AG09309 (cell line): ENCODE measurements at regions not wholly inside any gene's neighbourhood (a gene's known extent, or its start where the extent isn't known, plus 50 kb on each side); places are given as distances from the start of the nearest gene placed in this dataset.

Experiments used
- DNase-seq: peaks from one replicate; pipeline ENCODE4 v3.0.0-alpha.2; 2010; ENCODE audit warnings: low read depth
- H3K4me3 ChIP-seq: 2 replicates; pipeline ENCODE4 v1.5.1; 2011; ENCODE audit warnings: mild to moderate bottlenecking, low read depth, low read length, moderate library complexity; ENCODE audit not compliant: control insufficient read depth
- TF ChIP-seq, protein P1 (sequence below): IDR thresholded peaks from 2 replicates; pipeline ENCODE4 v1.5.1; 2011; ENCODE audit warnings: mild to moderate bottlenecking, low read depth, low read length, inconsistent platforms; ENCODE audit not compliant: insufficient read depth, control insufficient read depth; ENCODE audit errors: missing control alignments

DNA sequence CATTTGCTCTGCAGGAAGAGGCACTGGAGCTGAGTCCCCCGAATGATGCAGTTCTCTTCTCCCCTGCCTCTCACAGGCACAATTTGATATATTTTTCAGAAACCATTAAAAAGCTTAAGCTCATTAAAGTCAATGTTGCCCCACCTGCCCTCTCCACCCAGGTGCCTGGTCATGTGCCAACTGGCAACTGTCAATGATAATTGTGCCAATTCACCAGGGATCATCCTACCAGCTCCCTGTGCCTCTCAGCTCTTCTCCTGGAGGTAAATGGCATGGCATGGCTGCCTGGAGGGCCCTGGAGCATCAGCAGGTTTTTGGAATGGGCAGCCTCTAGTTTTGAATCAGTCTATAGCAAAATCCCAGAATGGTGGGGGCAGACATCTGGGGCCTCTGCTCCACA is 279.6 kb upstream of the ID2 start:
- TF ChIP-seq, protein P1, sequence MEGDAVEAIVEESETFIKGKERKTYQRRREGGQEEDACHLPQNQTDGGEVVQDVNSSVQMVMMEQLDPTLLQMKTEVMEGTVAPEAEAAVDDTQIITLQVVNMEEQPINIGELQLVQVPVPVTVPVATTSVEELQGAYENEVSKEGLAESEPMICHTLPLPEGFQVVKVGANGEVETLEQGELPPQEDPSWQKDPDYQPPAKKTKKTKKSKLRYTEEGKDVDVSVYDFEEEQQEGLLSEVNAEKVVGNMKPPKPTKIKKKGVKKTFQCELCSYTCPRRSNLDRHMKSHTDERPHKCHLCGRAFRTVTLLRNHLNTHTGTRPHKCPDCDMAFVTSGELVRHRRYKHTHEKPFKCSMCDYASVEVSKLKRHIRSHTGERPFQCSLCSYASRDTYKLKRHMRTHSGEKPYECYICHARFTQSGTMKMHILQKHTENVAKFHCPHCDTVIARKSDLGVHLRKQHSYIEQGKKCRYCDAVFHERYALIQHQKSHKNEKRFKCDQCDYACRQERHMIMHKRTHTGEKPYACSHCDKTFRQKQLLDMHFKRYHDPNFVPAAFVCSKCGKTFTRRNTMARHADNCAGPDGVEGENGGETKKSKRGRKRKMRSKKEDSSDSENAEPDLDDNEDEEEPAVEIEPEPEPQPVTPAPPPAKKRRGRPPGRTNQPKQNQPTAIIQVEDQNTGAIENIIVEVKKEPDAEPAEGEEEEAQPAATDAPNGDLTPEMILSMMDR, result no peak
- no peak overlapping the region for H3K4me3 ChIP-seq
- no peak for DNase-seq

DNA sequence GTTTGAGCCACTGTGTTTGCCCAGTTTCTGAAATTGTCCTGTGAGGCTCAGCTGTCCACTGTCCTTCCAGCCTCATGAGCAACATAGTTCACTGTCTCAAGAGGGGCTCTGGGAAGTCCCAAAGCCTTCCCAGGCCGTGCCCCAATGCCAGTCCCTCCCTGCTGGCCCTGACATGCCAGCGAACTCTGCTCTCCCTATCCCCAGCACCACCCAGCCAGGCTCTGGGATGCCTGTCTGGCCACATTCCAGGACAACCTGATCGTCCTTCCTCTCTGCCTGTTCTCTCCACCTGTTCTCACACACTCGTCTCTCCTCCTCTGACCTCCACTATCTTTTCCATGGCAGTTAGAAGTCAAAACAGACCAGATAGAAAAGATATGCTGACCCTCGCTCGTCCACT is 278.0 kb upstream of the ID2 start:
- no peak for DNase-seq
- H3K4me3 ChIP-seq, result no peak overlapping the region
- TF ChIP-seq, protein P1, result no peak

DNA sequence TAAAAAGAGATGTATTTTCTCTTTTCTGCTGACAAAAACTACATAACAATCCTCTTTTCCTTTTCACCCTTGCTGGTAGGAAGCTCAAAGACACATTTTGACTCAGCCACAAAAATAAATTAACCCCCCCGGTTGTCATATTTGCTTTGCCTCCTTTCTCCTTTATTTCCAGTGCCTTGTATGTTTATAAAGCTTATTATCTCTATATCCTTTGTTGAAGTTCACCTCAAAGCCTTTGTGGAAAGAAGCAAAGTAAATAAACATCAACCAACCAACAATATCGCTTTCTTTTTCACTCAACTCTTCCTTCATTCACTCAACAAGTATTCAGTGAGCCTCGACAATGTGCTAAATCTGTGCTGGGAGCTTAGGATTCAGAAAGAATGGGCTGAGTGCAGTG is 276.5 kb upstream of the ID2 start:
- TF ChIP-seq, protein P1, result no peak
- no peak overlapping the region for H3K4me3 ChIP-seq
- DNase-seq, result no peak

DNA sequence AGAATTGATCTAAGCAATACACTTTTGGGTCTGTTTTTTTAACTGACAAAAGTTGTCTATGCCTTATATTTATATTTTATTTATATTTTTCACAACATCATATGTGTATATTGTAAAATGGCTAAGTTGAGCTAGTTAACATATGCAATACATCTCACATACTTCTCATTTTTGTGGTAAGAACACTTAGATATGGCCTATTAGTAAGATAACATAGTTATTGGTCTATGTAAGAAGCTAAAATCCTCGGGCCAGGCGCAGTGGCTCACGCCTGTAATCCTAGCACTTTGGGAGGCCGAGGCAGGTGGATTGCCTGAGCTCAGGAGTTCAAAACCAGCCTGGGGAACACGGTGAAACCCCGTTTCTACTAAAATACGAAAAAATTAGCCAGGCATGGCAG is 275.6 kb upstream of the ID2 start:
- no peak overlapping the region for H3K4me3 ChIP-seq
- TF ChIP-seq, protein P1, result no peak
- no peak for DNase-seq

DNA sequence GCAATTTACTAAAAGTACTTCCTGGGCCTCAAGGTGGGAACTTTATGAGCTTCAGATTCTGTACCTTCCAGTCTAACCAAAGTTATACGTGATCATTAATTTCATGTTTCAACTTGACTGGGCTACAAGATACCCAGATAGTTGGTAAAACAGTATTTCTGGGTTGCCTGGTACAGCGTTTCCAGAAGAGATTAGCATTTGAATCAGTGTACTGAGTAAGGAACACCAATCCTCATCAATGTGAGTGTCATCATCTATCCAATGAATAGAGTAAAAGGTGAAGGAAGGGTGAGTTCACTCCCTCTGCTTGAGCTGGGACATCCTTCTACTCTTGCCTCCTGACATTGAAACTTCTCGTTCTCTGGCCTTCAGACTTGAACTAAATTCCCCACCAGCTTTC is 274.5 kb upstream of the ID2 start:
- TF ChIP-seq, protein P1, result no peak
- H3K4me3 ChIP-seq, result no peak overlapping the region
- DNase-seq, result no peak

DNA sequence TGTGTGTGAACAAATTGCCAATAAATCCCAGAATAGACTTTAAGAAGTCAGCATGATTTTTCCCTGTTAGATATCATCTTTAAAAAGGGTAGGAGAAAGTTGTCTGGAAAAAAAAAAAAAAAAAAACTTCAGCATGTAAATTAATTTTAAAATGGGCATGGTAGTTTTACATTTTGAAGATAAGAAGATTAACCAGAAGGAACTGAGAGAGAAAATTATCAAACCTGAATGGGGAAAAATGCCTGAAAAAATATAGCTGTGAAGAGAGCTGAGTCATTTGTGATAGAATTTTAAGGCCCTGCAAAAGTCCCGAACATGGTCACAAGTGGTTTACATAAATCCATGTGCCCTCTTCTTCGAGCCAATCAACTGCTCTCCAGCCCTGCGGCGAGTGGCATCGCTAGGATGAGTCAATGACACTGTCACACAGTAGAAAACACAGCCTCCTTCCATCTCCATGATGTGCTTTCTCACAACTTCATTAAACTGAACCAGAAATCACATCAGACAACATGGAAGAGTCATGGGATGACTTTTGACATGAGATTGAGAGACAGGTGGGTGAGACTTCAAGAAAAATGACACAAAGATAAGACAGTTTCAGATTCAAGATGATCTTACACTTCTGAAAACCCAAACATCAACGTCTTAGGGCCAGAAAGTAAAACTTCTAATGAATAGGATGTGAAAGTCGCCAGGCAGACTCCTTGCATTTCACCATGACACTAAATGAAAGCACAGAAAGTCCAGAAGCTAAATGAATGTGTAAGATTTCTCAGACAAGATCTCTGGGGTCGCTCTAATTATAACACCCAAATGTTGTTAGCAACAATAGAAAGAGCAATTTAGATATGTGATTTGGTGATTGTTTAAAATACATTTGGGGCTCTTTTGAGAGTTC is 273.0 kb upstream of the ID2 start:
- no peak overlapping the region for H3K4me3 ChIP-seq
- TF ChIP-seq, protein P1, result no peak
- no peak for DNase-seq
